A673 (cell line): ENCODE measurements at regions not wholly inside any gene's neighbourhood (a gene's known extent, or its start where the extent isn't known, plus 50 kb on each side); places are given as distances from the start of the nearest gene placed in this dataset. TPM values are rescaled to one million over a fixed set of nuclear protein-coding genes. Genes with fewer than 3 reads are reported as not detected.

ENCODE experiments used
- BruUV-seq: library from RNA; stranded (reverse); fragments of 400-500 nt; replicated peaks from 2 replicates; lab custom pipeline; 2021; lab: Mats Ljungman, UMichigan
- CTCF ChIA-PET: fragments of 300-600 bp; sonication (Branson Sonifier 250); formaldehyde crosslinking; loops from one replicate; lab custom pipeline; 2022; ENCODE audit warnings: antibody characterized with exemption; lab: Charles Lee
- POLR2A ChIA-PET: fragments of 300-600 bp; sonication (Branson Sonifier 250); formaldehyde crosslinking; loops from one replicate; lab custom pipeline; 2022; ENCODE audit warnings: antibody characterized with exemption; ENCODE audit not compliant: low non-redundant PET; lab: Charles Lee
- DNase-seq: peaks from one replicate; pipeline ENCODE4 v3.0.0-alpha.2; 2015; ENCODE audit warnings: low spot score
- H3K27ac ChIP-seq: fragments of 200-600 bp; sonication (generic); 2 replicates; pipeline ENCODE4 v1.5.1; 2016; ENCODE audit warnings: mixed run types, low read depth, mild to moderate bottlenecking, mixed read lengths, antibody characterized with exemption, low read length; ENCODE audit not compliant: poor library complexity, severe bottlenecking
- H3K27me3 ChIP-seq: fragments of 200-600 bp; sonication (generic); replicated peaks from 2 replicates; pipeline ENCODE4 v1.6.1; 2017; ENCODE audit warnings: mixed run types, low read depth, mild to moderate bottlenecking, mixed read lengths, antibody characterized with exemption, low read length; ENCODE audit not compliant: insufficient read depth, poor library complexity
- H3K36me3 ChIP-seq: fragments of 200-600 bp; sonication (generic); 2 replicates; pipeline ENCODE4 v1.6.1; 2016; ENCODE audit warnings: mixed run types, mild to moderate bottlenecking, mixed read lengths, antibody characterized with exemption, low read length; ENCODE audit not compliant: insufficient read depth, poor library complexity, severe bottlenecking
- H3K4me1 ChIP-seq: fragments of 200-600 bp; sonication (generic); 2 replicates; pipeline ENCODE4 v1.6.1; 2017; ENCODE audit warnings: mixed run types, mild to moderate bottlenecking, mixed read lengths, antibody characterized with exemption, low read length; ENCODE audit not compliant: insufficient read depth, poor library complexity, severe bottlenecking
- H3K4me3 ChIP-seq: fragments of 200-600 bp; sonication (generic); 2 replicates; pipeline ENCODE4 v1.5.1; 2016; ENCODE audit warnings: low read depth, mixed run types, mild to moderate bottlenecking, mixed read lengths, low read length; ENCODE audit not compliant: poor library complexity, severe bottlenecking
- H3K9me3 ChIP-seq: fragments of 200-600 bp; sonication (generic); 2 replicates; pipeline ENCODE4 v1.6.1; 2016; ENCODE audit warnings: mixed run types, low read depth, mild to moderate bottlenecking, mixed read lengths, antibody characterized with exemption, low read length; ENCODE audit not compliant: poor library complexity, severe bottlenecking
- CTCF ChIP-seq: fragments of 300-800, 200-600 bp; sonication (generic); conservative IDR thresholded peaks from 2 replicates; pipeline ENCODE4 v1.5.1; 2017; ENCODE audit warnings: low read depth, mild to moderate bottlenecking, antibody characterized with exemption, low read length, moderate library complexity, mixed read lengths
- EZH2 ChIP-seq: fragments of 200-600 bp; sonication (generic); IDR thresholded peaks from 2 replicates; pipeline ENCODE4 v1.6.1; 2017; ENCODE audit warnings: borderline replicate concordance, low read depth, mild to moderate bottlenecking, mixed read lengths, antibody characterized with exemption, low read length; ENCODE audit not compliant: poor library complexity, severe bottlenecking
- intact Hi-C: fragments of 100-400 bp; cut with micrococcal nuclease; formaldehyde crosslinking; loops from one replicate; pipeline ENCODE4 v1.10.0; 2022; ENCODE audit not compliant: unreplicated experiment
- microRNA-seq: library from miRNA; unstranded; fragments of <30 nt; microRNA quantifications from one replicate; pipeline ENCODE4 v1.2.0, GENCODE V29; 2021

GRCh38 chr11:11675671-11676181, 53.9 kb upstream of the GALNT18 start:
- intact Hi-C loops = no loop called here
- no peak for TF ChIP-seq CTCF
- TF ChIP-seq EZH2 = no peak
- no peaks in the 10 kb centered on the region for H3K27me3 ChIP-seq
- no TSS peak for BruUV-seq
- ChIA-PET POLR2A (no interaction called here), CTCF (no interaction called here)
- no peak overlapping the region for H3K27ac ChIP-seq
- no peak for DNase-seq
- H3K4me1 ChIP-seq = no peaks in the 10 kb centered on the region
- no peaks in the 10 kb centered on the region for H3K9me3 ChIP-seq
- no peaks in the 10 kb centered on the region for H3K36me3 ChIP-seq
- H3K4me3 ChIP-seq = no peak overlapping the region

GRCh38 chr11:11672789-11673188, 51.0 kb upstream of the GALNT18 start:
- DNase-seq = no peak
- TF ChIP-seq CTCF (no peak), EZH2 (no peak)

GRCh38 chr11:11672101-11672500, 50.3 kb upstream of the GALNT18 start:
- Histone ChIP-seq H3K36me3 (no peaks in the 10 kb centered on the region), H3K4me3 (no peak overlapping the region), H3K27ac (no peak overlapping the region), H3K27me3 (no peaks in the 10 kb centered on the region), H3K9me3 (no peaks in the 10 kb centered on the region), H3K4me1 (no peaks in the 10 kb centered on the region)
- TF ChIP-seq EZH2 = no peak
- no peak for TF ChIP-seq CTCF
- ChIA-PET POLR2A (no interaction called here), CTCF (no interaction called here)
- BruUV-seq = no TSS peak
- DNase-seq = no peak
- intact Hi-C loops = no loop called here

More at GRCh38 chr11:11672789-11673188, 51.0 kb upstream of the GALNT18 start:
- H3K4me1 ChIP-seq = no peaks in the 10 kb centered on the region
- H3K4me3 ChIP-seq = no peak overlapping the region
- POLR2A ChIA-PET = no interaction called here
- no peaks in the 10 kb centered on the region for H3K36me3 ChIP-seq
- CTCF ChIA-PET = no interaction called here
- no peaks in the 10 kb centered on the region for H3K9me3 ChIP-seq
- H3K27me3 ChIP-seq = no peaks in the 10 kb centered on the region
- BruUV-seq = no TSS peak
- no peak overlapping the region for H3K27ac ChIP-seq
- intact Hi-C loops = no loop called here

Small RNAs in the stretch of these regions (microRNA-seq; reads per million reads assigned to microRNA genes)
- not detected for gene MIR8070
